Parathyroid adenoma (tissue), 2 donors: ENCODE measurements at regions not wholly inside any gene's neighbourhood (a gene's known extent, or its start where the extent isn't known, plus 50 kb on each side); places are given as distances from the start of the nearest gene placed in this dataset.

Source experiments
- H2AFZ ChIP-seq: fragments of 300-600 bp; sonication (generic); one replicate; pipeline ENCODE4 v1.7.0; 2017; ENCODE audit warnings: antibody characterized with exemption, mild to moderate bottlenecking
- H3K27ac ChIP-seq: fragments of 300-600 bp; sonication (generic); one replicate; pipeline ENCODE4 v1.7.0; 2017
- H3K27me3 ChIP-seq: fragments of 300-600 bp; sonication (generic); one replicate; pipeline ENCODE4 v1.7.0; 2017; ENCODE audit warnings: low read length; ENCODE audit not compliant: control insufficient read depth, insufficient read depth
- H3K36me3 ChIP-seq: fragments of 300-600 bp; sonication (generic); one replicate; pipeline ENCODE4 v1.7.0; 2017; ENCODE audit warnings: low read length; ENCODE audit not compliant: control insufficient read depth, insufficient read depth
- H3K4me1 ChIP-seq: fragments of 300-600 bp; sonication (generic); one replicate; pipeline ENCODE4 v1.7.0; 2017; ENCODE audit warnings: control low read depth
- H3K4me2 ChIP-seq: fragments of 300-600 bp; sonication (generic); one replicate; pipeline ENCODE4 v1.7.0; 2017; ENCODE audit warnings: low read length
- H3K4me3 ChIP-seq: fragments of 300-600 bp; sonication (generic); one replicate; pipeline ENCODE4 v1.7.0; 2017; ENCODE audit warnings: low read depth, low read length
- H3K79me2 ChIP-seq: fragments of 300-600 bp; sonication (generic); one replicate; pipeline ENCODE4 v1.7.0; 2017; ENCODE audit warnings: control low read depth
- H3K9ac ChIP-seq: fragments of 300-600 bp; sonication (generic); one replicate; pipeline ENCODE4 v1.7.0; 2017; ENCODE audit warnings: mild to moderate bottlenecking
- H3K9me3 ChIP-seq: fragments of 300-600 bp; sonication (generic); one replicate; pipeline ENCODE4 v1.7.0; 2017; ENCODE audit warnings: low read length; ENCODE audit not compliant: control insufficient read depth
- CTCF ChIP-seq: fragments of 300-600 bp; sonication (generic); IDR thresholded peaks from one replicate; pipeline ENCODE4 v1.7.0; 2017; ENCODE audit warnings: antibody characterized with exemption, mild to moderate bottlenecking
- donor health status: primary hyperparathyroidism.

DNA sequence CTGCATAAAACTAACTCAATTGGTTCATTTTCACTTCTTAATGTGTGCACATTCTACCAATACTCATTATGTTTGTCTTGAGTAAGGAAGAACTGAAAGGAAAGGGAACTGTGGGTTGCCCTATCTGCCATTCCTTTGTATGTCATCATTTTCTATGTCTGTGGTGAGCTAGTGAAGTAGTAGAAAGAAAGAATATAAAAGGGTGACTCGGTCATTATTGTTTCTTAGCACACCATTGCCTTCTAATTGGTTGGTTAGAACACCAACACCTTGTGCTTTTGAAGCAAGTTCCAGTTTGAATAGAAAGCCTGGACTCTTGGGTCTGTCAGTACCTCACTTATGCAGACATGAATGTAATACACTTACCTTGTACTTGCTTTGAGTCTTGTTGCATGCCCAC, 64.3 kb upstream of the MDFIC start:
- Histone ChIP-seq H3K4me3 (no peak overlapping the region), H3K4me1 (no peaks in the 10 kb centered on the region), H3K36me3 (no peaks in the 10 kb centered on the region), H3K9me3 (no peaks in the 10 kb centered on the region), H3K4me2 (no peak overlapping the region), H2AFZ (no peak overlapping the region), H3K79me2 (no peaks in the 10 kb centered on the region), H3K9ac (no peak overlapping the region), H3K27me3 (no peaks in the 10 kb centered on the region), H3K27ac (no peak overlapping the region)
- no peak for TF ChIP-seq CTCF

- Histone ChIP-seq H3K27ac (no peak overlapping the region), H3K9me3 (no peaks in the 10 kb centered on the region), H3K9ac (no peak overlapping the region), H3K4me2 (no peak overlapping the region), H3K4me1 (no peaks in the 10 kb centered on the region), H3K27me3 (no peaks in the 10 kb centered on the region), H3K36me3 (no peaks in the 10 kb centered on the region), H2AFZ (no peak overlapping the region), H3K4me3 (no peak overlapping the region), H3K79me2 (no peaks in the 10 kb centered on the region)
- TF ChIP-seq CTCF: no peak
These were observed 62.4 kb upstream of the MDFIC start for GRCh38 chr7:114859477-114859876.

DNA sequence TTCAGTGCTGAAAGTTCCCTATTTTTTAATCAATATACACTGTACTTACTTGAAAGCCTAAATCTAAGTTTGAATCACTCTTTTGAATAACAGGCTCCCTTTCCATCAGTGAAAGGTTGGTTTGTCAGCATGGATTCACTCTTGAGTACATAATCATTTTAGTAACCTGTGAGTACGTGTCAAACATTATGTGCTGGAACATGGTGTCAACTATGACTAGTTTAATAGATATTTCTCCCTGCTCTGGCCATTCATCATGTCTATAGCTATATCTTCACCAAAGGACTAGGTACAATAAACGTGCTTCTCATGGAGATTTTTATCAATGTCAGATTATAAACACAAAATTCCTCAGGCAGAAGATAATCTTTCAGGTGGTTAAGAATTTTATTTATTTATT, 61.7 kb upstream of the MDFIC start:
- H3K4me1 ChIP-seq: no peaks in the 10 kb centered on the region
- no peak overlapping the region for H3K27ac ChIP-seq
- no peak overlapping the region for H3K4me3 ChIP-seq
- no peaks in the 10 kb centered on the region for H3K36me3 ChIP-seq
- H3K79me2 ChIP-seq: no peaks in the 10 kb centered on the region
- H3K27me3 ChIP-seq: no peaks in the 10 kb centered on the region
- no peak overlapping the region for H3K4me2 ChIP-seq
- H3K9me3 ChIP-seq: no peaks in the 10 kb centered on the region
- no peak overlapping the region for H2AFZ ChIP-seq
- no peak overlapping the region for H3K9ac ChIP-seq
- TF ChIP-seq CTCF: no peak

- Histone ChIP-seq H3K9me3 (no peaks in the 10 kb centered on the region), H3K4me2 (no peak overlapping the region), H3K4me3 (no peak overlapping the region), H3K27ac (no peak overlapping the region), H3K27me3 (no peaks in the 10 kb centered on the region), H3K79me2 (no peaks in the 10 kb centered on the region), H3K9ac (no peak overlapping the region), H2AFZ (no peak overlapping the region), H3K4me1 (no peaks in the 10 kb centered on the region), H3K36me3 (no peaks in the 10 kb centered on the region)
- TF ChIP-seq CTCF: no peak
These were observed 59.5 kb upstream of the MDFIC start for GRCh38 chr7:114862406-114862805.

DNA sequence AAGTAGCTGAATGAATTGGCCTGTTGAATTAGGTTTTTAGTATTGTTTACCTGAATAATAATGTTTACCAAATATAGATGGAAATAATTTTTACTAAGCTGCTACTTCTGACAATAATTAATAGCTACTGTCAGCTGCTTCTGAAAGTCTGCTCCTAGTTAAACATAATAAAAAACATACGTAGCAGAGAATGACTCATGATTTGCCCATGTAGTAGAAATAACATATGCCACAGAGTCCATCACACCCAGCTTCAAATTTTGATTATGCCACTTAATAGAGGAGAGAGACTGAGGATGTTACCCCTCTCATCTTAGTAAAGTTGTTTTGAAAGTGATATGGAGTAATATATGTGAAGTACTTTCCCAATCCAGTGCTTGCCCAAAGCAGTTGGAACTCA, 57.6 kb upstream of the MDFIC start:
- Histone ChIP-seq H3K4me1 (no peaks in the 10 kb centered on the region), H3K36me3 (no peaks in the 10 kb centered on the region), H3K4me2 (no peak overlapping the region), H3K27me3 (no peaks in the 10 kb centered on the region), H3K9ac (no peak overlapping the region), H3K4me3 (no peak overlapping the region), H3K27ac (no peak overlapping the region), H2AFZ (no peak overlapping the region), H3K79me2 (no peaks in the 10 kb centered on the region), H3K9me3 (no peaks in the 10 kb centered on the region)
- TF ChIP-seq CTCF: no peak
